IPS-NIHi7 (cell line): ENCODE measurements at regions not wholly inside any gene's neighbourhood (a gene's known extent, or its start where the extent isn't known, plus 50 kb on each side); places are given as distances from the start of the nearest gene placed in this dataset.
A peak's percentile ranks its signal among the peaks of the same experiment; 100 is the strongest.
"Not testable (repeated sequence)": the region's sequence is repeated elsewhere in the genome, so short reads cannot be mapped to it uniquely, and the experiment has no call there.

ENCODE experiments used
- DNase-seq: peaks from one replicate; pipeline ENCODE4 v3.0.0; 2012; ENCODE audit warnings: mixed read lengths; ENCODE audit errors: extremely low spot score

DNA sequence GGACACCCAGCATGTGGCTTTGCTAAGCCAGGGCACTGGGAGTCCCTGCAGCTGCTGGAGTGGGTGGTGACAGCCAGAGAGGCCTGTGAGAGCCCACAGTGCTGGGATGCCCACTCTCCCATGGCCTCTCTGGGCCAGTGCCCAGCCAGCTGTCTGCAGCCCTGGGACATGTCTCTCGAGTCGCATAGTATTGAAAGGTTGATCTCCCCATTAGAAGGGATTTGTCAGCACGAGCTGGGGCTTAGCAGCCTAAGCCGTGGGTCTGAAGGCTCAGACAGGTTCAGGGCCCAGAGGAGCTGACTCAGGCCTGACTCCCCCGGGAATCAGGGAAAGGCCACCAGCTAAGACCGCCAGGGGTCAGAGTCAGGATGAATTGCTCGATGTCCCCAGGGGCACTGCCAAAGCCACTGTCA, 53.5 kb downstream of the FOXD2 start:
- DNase-seq = no peak

DNA sequence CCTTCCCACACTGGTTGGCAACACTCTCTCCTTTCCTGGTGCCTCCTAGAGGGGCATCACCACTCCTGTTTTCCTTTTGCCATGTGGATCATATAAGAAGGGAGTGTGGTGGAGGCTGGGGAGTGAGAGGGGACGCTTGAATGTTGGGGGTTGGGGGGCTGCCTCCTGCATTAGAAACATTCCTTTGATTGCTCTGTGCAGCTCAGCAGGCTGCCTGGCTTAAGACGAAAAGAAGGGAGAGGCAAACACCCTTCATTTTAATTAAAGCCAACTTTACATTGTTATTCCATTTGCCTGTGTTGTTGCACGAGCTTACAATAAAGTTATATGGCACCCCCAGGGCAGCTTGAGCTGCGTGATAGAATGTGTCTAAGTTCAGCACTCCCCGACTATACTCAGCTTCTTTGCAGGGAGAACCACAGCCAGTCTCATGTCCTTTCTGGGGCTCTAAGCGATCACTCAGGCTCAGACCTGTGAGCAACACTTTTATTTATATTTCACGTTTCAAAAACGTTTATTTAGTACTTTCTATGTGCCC, 57.4 kb downstream of the FOXD2 start:
- no peak for DNase-seq

DNA sequence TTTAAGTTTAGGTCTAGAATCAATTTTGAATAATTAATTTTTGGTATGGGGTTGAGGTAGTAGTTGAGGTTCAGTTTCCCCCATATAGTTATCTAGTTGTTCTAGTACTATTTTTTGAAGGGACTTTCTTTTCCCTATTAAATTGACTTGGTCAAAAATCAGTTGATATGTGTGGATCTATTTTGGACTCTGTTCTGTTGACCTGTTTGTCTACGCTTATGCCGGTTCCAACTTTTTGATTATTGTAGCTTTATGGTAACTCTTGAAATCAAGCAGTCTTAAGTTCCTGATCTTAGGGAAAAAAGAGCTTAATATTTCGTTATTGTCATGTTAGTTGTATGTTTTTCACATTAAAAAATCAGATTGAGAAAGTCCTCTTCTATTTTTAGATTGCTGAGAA, 60.7 kb downstream of the FOXD2 start:
- DNase-seq = no peak

DNA sequence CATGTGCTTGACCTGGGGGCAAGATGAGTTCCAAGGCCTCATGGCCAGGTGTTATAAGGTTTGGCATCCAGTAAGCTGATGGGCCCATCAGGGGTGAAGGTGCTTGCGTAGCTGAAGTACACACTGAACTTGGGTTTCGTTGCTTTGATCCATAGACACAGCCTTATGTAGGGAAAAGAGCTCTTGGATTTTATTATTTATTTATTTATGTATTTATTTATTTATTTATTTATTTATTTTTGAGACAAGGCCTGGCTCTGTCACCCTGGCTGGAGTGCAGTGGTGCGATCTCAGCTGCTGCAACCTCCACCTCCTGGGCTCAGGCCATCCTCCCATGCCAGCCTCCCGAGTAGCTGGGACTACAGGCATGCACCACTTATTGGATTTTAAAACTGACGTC, 63.2 kb downstream of the FOXD2 start:
- no peak for DNase-seq

DNA sequence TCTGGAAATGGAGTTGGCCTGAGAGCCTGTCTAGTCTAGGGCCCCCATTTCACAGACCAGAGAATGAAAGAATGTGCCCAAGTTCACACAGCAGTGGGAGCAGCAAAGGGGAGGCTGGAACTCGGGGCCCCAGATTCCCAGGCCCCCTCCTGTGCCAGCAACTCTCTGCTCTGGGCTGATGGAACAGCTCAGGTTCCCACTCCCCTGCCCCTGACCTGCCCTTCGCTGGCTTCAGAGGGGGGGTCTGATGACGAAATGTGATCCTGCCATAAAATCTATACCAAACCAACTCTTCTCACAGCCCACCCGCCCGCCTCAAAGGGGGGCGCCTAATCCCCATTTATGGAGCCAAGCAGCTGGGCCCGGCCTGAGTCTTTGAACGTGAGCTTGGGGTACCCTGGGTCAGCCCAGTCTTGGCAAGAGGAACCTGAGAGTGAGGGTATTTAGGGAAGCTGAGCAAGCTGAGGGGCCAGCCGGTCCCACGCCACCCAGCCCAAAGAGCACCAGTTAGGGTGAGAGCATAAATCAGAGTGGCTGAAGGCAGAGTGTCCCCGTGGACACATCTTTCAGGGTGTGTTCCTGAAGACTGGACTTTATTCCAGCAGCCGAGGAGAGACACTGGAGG, 65.0 kb downstream of the FOXD2 start:
- no peak for DNase-seq

DNA sequence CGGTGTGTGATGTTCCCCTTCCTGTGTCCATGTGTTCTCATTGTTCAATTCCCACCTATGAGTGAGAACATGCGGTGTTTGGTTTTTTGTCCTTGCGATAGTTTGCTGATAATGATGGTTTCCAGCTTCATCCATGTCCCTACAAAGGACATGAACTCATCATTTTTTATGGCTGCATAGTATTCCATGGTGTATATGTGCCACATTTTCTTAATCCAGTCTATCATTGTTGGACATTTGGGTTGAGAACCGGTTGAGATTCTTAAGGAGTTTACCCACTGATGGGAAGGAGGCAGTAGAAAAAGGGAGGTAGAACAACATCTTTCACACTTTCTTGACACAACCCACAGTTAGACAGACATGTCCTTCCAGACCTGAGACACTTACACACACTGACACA, 67.0 kb downstream of the FOXD2 start:
- not testable (repeated sequence) for DNase-seq

DNA sequence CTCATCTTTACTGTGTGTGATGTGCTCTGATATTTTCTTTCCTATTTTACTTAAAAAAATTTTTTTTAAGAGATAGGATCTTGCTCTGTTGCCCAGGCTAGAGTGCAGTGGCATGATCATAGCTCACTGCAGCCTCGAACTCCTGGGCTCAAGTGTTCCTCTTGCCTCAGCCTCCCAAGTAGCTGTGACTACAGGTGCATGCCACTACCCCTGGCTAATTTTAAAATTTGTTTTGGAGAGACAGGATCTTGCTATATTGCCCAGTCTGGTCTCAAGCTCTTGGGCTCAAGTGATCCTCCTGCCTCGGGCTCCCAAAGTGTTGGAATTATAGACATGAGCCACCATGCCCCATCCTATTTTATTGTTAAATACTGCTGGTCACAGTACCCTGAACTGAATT, 67.4 kb downstream of the FOXD2 start:
- no peak for DNase-seq

DNA sequence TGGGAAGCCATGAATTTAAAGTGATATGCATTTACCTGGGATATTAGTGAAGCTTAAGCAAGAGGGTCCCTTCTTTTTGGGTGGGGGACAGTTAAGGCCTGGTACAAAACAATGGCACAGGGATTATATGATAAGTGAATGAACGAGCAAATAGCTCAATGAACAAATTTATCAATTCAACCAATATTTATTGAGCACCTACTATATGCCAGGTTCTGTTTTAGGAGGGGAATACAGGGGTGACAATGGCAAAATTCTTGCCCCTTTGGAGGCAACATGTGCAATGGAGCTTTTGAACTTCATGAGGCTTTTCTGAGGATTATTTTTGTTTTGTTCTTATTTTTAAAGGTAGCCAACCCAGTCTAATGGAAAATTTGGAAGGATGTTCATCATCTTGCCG, 68.2 kb downstream of the FOXD2 start:
- DNase-seq = no peak

DNA sequence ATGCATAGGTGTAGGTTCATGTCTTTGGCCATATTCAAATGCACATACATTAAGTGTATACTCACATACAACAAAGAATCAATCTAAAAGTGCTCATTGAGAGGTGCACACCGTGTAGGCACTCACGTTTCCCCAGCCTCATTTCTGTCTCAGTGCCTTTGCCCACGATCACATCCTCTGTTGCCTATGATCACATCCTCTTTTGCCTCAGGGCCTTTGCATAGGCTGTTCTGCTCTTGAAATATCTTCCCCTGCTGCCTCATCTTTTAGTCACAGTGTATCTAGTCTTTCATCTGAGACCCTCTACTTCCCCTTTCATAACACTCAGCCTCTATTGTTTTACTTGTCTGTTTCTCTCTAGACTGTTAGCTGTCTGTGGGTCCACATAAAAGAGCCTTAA, 69.3 kb downstream of the FOXD2 start:
- DNase-seq = no peak

DNA sequence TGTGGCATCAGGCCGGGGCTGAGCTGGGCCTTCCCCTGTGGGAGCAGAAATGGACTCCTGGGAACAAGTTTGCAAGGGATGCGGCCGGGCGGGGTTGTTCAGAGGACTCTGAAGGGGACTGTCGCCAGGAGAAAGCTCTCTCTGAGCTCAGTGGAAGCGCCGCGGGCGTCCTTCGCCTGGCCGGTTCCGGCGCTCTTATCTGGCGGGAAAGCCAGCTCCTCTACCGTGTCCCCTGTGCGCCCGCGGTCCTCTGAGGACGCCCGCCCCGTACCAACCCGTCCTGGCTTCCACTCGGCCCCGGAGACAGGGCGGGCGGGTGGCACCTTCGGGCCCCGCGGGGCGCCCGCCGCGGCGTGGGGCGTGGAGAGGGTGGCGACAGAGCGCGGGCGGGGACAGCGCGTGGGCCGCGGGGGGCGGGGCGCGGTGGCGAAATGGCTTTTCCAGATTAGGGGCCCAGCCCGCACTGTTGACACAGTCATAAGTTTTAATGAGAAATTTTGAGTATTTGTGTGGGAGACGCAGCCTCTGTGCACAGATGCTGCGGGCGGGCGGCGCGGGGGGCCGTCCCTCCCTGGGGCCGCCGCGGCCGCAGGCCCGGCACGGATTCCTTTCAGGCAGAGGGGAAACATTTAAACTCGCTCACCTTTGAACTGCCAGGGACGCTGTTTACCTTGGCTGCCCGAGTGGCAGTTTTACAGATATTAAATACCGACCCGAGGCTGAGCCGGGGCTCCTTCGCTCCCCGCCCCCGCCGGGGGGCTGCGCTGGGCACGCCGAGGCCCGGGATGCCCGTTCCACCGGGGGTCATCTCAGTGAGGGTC, 70.2 kb downstream of the FOXD2 start:
- DNase-seq = peak; percentile 63

DNA sequence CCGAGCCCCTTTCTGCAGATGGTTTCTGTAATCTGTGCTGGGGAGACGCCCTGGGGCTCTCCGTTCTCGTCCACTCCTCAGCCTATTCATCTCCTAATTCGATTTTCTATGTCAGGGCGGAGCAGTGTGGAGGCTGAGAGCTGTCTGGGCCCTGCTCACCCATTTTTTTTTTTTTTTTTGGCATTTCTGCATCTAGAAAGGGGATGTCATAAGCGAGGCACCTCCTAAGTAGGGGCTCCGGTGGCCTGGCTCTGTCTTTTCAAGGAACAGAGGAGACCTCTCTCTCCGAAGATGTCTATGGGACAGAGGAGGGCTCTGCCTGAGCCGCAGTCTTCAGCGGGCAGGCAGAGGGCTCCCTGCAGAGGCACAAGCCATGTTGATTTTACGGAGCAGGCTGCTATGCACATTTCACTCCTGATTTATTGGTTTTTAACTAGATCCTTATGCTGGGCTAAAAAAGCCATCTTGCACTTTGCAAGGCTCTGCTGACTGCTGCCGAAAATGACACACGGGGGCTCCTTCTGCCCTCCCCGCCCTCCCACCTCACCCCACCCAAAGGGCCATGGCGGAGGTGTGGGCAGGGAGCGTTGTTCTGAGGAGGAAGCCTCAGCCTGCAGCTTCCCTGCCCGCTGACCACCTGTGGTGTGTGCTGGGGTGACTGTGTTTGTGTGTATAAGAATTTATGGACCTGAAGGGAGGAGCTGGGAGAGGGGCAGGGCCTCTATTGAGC, 71.0 kb downstream of the FOXD2 start:
- peak; percentile 46 for DNase-seq

DNA sequence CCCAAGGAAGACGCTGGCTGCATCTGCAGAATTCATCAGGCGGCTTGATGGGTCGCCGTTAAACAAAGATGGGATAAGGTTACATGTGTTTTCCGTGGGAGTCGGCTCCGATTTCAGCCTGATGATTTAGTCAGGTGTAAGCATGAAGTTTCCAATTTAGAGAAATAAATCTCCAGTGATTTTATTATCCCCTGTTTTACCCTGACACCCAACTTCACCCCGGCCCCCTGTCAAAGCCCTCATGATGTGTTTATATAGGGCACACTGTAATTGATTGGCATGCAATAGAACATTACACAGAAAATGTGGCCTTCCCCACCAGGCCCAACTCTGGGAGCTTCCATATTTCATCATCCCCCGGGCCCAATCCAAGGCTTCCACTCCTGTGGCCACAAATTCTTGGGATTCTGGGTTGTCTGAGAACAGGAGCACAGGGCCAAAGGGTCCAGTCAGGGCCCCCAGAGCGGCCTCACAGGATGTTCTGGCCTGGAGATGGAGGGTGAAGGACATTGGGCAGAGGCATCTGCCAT, 72.5 kb downstream of the FOXD2 start:
- no peak for DNase-seq

DNA sequence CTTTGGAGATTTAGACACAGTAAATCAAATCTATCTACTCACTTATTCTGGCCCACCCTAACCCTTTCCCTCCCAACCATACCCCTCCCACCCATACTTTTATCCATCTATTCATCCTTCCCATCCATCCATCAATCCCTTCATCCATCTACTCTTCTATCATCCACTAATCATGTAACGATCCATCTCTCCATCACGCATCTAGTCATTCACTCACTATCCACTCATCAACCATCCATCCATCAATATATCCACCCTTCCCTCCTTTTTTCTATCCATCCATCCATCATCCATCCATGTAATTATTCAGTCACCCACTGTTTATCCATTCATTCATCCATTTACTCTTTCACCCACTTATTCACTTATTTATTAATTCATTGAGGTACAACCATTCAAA, 74.0 kb downstream of the FOXD2 start:
- no peak for DNase-seq

DNA sequence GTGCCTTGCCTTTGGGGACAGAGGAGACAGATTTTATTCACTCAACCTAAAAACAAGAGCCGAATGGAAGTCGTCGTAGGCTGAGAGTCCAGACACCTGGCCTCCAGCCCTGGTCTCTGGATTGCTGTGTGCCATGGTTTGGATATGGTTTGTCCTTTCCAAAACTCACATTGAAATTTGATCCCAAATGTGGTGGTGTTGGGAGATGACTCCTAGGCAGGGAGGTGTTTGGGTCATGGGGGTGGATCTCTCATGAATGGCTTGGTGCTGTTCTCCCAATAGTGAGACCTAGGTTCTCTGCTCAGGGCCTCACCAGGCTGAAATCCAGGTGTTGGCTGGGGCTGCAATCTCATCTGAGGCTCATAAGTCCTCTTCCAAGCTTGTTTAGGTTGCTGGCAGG, 75.5 kb downstream of the FOXD2 start:
- DNase-seq = no peak

DNA sequence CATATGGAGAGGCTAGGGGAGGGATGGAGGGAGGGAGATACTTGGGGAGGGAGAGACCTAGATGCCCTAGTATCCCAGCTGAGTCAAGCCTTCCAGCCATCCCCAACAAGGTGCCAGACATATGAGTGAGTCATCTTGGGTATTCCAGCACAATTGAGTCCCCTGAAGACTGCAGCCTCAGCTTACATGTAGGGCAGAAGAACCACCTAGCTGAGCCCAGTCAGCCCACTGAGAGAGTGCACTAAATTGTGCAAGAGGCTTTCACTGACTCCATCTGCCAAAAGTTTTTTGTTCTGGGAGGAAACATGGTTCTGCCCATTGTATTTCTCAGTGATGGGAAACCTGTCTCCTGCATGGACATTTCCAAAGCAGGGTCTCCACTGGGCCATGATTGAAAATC, 76.4 kb downstream of the FOXD2 start:
- no peak for DNase-seq

DNA sequence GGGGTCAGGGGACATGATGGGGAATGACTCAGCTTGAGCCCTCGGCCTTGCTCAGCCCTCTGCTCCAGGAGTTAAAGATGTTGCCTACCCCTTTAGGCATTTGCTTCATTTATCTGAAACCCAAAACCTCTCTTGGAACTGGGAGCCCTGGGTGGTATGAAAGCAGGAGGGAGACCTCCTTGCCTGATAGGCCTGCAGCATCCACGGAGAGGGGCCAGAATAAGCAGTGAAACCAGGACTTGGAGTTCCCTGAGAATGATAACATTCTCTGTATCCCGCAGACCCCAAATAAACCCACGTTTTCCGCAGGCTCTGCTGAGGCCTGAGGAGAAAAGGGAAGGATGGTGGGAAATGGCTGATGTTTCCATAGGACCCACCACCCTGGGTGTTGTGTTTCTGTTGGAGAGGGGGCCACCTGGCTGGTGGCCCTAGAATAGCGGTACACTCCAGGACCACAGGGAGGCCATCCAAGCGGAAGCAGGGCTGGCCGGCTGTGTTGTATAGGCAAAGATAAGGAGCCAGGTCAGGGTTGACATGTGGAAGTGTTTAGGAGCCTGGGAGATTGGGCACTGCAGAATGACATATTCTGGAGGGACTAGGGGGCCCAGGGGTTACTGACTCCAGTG, 77.4 kb downstream of the FOXD2 start:
- peak; percentile 48 for DNase-seq

DNA sequence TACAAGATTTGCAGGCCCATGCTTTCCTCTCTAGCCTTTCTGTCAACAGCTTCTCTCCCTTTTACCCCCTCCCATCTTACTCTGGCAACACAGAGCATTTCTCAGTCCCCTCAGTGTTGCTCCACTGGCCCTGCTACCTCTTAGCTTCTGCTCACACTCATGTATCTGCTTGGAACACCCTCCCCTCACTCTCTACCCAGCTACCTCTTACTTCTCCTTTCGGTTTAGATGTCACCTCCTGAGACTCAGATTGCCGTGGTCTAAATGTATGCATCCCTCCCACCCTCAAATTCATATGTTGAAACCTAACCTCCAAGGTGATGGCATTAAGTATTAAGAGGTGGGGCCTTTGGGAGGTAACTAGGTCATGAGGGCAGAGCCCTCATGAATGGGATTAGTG, 80.1 kb downstream of the FOXD2 start:
- no peak for DNase-seq

DNA sequence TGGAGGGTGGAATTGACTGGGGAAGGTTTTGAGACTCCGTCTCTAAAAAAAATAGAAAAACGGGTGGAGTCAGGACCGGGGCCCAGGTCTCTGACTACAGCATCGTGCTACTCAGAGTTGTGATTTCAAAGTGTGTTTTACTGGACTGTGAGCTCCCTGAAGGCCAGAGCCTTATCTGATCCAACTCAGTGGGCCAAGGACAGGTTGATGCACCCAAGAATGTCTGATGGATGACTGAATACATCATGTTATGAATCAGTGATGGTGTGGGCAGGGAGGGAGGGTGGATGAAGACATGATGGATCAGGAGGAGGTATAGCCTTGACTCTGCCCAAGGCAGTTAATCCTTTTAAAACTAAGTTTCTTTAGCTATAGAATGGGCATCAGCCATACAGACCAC, 81.6 kb downstream of the FOXD2 start:
- no peak for DNase-seq

DNA sequence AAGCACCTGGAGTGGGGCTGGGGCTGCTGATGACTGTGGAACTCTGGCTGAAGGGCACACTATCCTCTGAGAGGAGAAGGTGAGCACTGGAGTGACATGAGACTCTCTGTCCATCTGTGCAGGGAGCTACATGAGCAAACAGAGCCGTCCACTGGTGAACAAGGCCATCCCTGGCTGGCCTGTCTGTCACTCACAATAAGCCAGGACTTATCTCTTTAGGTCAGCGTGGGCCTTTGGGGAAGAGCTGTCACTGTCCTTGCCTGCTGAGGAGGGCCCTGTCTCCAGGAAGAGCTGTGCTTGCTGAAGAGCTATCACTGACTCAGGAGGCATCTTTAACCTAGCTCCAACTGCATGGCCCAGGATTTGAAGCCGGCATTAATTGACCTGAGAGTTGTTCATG, 82.1 kb downstream of the FOXD2 start:
- no peak for DNase-seq

DNA sequence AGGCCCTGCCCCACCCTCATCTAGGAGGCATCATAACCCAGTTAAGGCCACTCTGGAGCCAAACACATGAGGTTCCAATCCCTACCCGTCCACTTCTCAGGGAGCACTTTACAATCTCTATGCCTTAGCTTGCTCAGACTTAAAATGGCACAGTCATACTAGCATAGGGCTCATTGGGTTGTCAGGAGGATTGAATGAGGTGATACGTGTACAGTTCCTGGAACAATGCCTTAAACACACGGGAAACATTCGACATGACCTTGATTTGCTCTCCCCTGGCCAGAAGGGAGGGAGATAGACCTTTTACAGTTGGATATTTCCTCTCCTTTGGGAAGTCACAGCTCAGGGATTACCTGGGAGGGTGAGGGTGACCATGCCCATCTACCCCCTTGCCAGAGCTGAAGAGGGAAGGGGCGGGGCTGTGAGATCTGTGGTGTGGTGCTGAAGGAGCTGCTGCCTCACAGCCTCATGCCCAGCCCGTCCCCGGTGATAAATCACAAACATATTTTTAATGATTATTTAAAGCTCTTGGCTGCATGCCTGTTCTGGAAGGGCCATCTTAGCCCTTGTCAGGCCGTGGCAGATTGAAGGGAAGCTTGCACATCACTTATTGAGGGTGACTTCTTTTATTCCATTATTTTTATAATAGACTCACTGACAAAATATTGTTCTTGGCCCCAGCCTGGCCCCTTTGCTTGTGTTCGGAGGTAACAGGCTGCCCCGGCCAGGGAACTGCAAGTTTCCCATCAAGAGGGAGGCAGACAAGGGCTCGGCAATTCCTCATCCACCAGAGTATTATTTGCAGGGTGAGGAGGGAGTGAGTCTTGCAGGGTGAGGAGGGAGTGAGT, 83.4 kb downstream of the FOXD2 start:
- DNase-seq = no peak
